GM13976 (cell line): ENCODE measurements at regions not wholly inside any gene's neighbourhood (a gene's known extent, or its start where the extent isn't known, plus 50 kb on each side); places are given as distances from the start of the nearest gene placed in this dataset.

Source experiments
- DNase-seq: peaks from one replicate; pipeline ENCODE4 v3.0.0; 2012; ENCODE audit warnings: low spot score
- in situ Hi-C: fragments of 300-500 bp; cut with MboI; formaldehyde crosslinking; loops from one replicate; pipeline ENCODE4 v1.12.0; 2022; ENCODE audit warnings: low sequenced_read_pairs, mixed read lengths, inconsistent platforms; ENCODE audit not compliant: unreplicated experiment
- TF ChIP-seq, protein P1 (sequence below): IDR thresholded peaks from 2 replicates; pipeline ENCODE4 v1.5.1; 2012; ENCODE audit warnings: borderline replicate concordance, mild to moderate bottlenecking; ENCODE audit not compliant: insufficient read depth; ENCODE audit errors: extremely low read depth, missing control alignments, control extremely low read depth

DNA sequence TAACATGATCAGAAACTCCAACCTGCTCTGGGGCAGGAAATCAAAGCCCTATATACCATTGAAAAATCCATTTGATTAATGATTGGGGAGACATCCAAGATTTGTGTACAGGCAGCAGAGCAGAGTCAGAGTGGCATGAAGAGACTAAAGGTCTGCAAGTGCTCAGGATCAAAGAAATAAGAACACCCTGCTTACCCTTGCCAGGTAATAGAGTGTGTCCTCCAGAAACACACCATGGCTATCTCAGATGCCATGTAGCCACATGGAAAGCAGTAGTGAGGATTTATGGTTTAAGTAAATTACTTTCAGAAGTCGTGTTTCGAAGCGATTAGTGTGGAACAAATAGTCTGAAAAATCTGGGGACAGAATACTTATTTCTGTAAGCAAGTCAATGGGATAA, 592.9 kb downstream of the SUCLG1 start:
- in situ Hi-C loops, result no loop called here
- TF ChIP-seq, protein P1, sequence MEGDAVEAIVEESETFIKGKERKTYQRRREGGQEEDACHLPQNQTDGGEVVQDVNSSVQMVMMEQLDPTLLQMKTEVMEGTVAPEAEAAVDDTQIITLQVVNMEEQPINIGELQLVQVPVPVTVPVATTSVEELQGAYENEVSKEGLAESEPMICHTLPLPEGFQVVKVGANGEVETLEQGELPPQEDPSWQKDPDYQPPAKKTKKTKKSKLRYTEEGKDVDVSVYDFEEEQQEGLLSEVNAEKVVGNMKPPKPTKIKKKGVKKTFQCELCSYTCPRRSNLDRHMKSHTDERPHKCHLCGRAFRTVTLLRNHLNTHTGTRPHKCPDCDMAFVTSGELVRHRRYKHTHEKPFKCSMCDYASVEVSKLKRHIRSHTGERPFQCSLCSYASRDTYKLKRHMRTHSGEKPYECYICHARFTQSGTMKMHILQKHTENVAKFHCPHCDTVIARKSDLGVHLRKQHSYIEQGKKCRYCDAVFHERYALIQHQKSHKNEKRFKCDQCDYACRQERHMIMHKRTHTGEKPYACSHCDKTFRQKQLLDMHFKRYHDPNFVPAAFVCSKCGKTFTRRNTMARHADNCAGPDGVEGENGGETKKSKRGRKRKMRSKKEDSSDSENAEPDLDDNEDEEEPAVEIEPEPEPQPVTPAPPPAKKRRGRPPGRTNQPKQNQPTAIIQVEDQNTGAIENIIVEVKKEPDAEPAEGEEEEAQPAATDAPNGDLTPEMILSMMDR, result no peak
- no peak for DNase-seq

DNA sequence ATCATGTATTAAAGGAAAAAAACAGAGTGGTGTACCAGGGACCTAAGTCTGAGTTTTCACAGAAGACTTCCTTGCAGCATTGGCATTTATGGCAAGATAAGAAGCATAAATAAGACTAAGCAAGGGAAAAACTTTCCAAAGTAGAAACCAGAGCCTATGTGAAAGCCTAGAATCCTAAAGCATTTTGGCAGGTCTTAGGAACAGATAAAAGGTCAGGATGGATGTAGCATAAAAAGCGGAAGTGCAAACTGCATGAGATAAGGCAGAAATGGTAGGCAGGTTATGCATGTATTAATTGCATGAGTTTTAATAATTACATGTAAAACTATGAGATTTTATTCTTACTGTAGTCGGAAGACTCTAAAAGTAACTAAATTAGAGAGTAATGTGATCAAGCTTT, 596.5 kb downstream of the SUCLG1 start:
- DNase-seq, result no peak
- in situ Hi-C loops, result no loop called here
- TF ChIP-seq, protein P1, result no peak

DNA sequence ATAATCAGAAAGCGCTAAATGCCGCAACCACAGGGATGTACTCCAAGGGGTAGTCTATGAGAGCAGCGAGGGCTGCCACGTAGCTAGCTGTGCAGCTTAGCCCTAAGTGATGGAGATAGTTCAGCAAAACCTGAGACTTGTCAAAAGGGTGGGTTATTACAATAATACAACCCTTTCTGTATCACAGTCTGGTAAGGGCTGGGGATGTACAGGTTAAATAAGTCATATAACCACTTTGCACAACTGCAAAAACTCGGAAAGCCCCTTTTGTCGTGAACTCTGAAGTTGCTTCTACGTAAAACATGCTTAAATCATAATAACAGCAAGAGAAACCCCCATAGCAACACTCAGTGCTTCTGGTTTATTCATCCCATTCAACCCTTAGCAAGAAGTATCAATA, 598.8 kb downstream of the SUCLG1 start:
- in situ Hi-C loops, result no loop called here
- TF ChIP-seq, protein P1, result no peak
- DNase-seq, result no peak

DNA sequence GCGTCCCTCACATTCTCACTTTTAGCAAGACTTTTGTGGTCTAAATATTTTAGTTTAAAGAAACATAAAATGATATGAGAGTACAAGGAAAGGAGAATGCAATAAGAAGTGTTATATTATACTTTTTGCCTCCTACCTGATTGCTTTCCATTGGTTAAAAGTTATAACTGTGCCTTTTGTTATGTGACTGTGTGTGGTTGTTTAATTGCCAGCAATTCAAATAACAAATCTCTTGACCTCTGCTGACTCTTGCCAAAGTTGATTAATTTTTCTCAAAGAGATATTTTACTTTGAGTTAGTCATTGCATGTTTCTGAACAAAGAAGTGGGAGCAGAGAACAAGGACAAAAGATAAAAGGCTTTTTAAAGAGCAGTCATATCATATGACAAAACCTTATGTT, 599.5 kb downstream of the SUCLG1 start:
- in situ Hi-C loops, result no loop called here
- TF ChIP-seq, protein P1, result no peak
- no peak for DNase-seq

DNA sequence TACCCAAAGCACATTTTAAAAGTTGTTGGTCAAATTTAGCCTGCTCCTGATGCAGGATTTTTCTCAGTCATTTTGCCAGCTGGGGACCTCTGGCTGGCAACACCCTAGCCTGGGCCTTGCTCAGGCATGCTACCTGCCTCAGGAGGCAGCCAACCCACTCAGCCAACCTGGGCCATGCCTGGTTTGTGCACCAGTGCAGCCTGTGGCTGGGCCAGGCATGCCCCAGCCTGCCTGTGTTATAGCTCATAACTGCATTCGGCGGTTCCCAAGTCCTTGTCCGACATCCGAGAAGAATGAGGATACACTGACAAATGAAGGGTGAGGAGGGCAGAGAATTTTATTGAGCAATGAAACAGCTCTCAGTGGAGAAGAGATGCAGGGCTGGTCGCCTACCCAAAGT, 608.0 kb downstream of the SUCLG1 start:
- DNase-seq, result no peak
- TF ChIP-seq, protein P1, result no peak
- in situ Hi-C loops, result no loop called here

DNA sequence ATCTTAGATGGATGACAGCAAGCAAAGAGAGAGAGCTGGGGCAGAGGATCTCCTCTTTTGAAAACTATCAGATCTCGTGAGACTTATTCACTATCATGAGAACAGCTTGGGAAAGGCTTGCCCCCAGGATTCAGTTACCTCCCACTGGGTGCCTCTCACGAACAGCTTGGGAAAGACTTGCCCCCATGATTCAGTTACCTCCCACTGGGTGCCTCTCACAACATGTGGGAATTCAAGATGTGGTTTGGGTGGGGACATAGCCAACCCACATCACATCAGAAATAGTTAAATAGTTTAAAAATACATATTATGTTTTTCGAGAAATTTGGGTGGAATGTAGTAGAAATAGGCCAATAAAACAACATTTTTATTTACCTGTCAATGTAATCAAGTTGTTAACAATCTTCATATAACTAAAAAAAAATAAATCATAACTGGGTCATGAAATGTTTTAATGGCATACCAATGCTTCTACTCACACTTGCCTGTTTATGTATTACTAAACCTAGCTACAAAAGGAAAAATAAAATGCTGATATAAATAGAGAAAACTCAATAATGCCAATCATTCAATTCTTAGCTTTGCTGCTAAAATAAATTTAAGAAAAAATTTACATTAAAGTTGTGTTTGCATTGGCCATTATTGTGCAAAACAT, 608.9 kb downstream of the SUCLG1 start:
- DNase-seq, result no peak
- in situ Hi-C loops, result no loop called here
- TF ChIP-seq, protein P1, result no peak
